ENCODE measurements at regions not wholly inside any gene's neighbourhood (a gene's known extent, or its start where the extent isn't known, plus 50 kb on each side); places are given as distances from the start of the nearest gene placed in this dataset.

DNA sequence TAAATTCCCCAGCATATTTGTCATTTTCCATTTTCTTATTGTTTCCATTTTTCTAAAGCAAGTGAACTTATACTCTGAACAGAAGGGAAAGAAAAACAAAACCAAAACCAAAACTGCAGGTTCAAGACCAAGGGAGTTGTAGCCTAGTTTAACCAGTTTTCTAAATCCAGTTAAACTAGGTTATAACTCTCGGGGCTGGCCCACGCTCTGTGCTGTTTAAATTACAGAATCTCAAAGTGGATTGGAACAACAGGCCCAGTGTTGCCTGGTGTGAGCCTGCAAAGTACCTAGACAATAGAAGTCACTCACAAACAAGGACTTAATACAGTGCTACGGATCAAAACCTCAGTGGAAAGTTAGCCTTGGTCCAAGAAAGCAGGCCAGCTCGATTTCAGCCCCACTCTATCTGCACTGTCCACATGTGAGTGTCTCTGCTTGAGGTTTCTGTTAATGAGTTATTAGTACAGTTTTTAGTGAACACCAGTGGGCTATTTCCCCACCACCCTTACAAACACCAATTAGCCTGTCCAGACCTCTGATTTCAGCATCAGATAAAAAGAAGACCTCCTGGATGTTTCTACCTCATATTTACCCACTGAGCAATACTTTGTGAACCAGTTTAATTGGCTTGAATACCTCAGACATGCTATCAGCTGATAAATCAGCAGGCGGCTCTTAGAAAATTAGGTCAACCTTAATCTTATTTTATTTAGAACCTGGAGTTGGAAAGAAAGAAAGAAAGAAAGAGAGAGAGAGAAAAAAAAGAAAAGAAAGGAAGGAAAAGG, 93.8 kb upstream of the PDZRN3 start:
- TF ChIP-seq, protein P1, sequence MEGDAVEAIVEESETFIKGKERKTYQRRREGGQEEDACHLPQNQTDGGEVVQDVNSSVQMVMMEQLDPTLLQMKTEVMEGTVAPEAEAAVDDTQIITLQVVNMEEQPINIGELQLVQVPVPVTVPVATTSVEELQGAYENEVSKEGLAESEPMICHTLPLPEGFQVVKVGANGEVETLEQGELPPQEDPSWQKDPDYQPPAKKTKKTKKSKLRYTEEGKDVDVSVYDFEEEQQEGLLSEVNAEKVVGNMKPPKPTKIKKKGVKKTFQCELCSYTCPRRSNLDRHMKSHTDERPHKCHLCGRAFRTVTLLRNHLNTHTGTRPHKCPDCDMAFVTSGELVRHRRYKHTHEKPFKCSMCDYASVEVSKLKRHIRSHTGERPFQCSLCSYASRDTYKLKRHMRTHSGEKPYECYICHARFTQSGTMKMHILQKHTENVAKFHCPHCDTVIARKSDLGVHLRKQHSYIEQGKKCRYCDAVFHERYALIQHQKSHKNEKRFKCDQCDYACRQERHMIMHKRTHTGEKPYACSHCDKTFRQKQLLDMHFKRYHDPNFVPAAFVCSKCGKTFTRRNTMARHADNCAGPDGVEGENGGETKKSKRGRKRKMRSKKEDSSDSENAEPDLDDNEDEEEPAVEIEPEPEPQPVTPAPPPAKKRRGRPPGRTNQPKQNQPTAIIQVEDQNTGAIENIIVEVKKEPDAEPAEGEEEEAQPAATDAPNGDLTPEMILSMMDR (IDR thresholded peaks at IDR 0.05; ENCODE audit: low read length), result no peak
- TF ChIP-seq EZH2 (optimal IDR thresholded peaks at IDR 0.05; ENCODE audit: low read depth, low read length), result no peak
- no peak for TF ChIP-seq EZH2phosphoT487 (IDR thresholded peaks at IDR 0.05; ENCODE audit: low read length)
